ENCODE measurements at regions not wholly inside any gene's neighbourhood (a gene's known extent, or its start where the extent isn't known, plus 50 kb on each side); places are given as distances from the start of the nearest gene placed in this dataset.

DNA sequence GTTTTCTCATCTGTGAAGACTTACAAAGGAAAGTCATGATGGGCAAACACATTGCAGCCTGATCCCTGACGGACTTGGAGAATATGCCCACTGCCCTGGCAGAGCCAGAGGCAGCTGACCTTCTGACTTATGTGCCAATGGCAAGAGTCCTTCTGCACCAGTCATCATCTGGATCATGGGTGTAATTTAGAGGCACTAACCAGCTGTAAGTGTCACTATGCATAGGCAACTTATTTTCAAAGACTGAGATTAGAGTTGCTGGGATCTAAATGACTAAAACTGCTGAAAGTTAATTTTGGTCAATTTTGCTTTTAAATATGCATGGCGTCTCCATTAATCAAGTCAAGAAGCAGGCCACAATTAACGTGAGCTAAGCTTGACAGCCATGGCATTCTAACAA lies 261.2 kb downstream of the BCL11A start:
- no peak for DNase-seq (ENCODE audit: low spot score)

DNA sequence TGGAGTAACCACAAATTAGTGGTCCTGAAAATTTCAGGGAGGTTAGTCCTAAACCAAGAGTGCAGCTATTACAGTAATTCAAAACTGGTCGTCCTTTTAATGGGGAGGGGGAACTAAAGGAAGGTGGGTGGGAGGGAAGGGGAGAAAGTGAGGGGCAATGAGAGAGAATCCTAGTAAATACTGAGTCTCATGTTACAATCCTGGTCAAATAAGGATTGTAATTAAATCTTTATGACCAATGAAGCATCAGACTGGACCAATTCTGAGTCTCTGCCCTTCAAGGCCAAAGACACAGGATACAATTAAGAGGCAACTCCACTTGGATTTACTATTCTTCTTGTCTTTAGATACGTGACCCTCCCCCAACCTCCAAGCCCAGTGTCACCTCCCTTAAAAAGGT lies 262.9 kb downstream of the BCL11A start:
- DNase-seq (ENCODE audit: low spot score) = no peak

DNA sequence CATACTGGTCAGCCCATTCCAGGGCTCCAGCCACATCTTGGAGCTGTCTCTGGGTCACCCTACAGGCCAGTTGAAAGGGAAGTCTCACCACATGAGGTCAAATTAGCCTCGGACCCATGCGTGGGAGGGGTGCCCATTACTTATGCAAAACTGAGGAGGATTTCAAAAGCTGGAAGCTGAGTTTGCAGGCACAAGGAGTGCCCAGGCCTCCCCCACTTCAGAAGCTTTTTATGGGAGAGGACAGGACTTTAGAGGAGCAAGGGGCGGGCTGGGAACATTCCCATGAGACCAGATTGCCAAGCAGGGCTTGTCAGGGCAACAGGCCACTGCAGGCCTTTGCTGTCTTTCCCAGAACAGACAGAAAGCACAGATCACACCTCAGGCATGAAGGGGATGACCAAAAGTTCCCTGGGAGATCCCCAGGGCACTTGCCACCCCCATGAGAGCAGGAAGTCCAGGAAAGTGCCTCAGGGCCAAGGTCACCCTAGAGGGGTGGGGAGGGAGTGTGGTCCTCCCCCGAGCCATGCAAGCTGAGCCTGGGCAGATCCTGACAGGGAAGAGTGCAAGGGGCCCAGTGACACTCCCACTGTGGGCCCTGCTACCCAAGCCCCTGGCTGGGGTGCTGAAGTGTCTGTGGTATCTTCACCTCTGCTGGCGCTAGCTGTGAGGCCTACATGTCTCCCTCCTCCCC lies 267.7 kb downstream of the BCL11A start:
- DNase-seq (ENCODE audit: low spot score) = no peak

DNA sequence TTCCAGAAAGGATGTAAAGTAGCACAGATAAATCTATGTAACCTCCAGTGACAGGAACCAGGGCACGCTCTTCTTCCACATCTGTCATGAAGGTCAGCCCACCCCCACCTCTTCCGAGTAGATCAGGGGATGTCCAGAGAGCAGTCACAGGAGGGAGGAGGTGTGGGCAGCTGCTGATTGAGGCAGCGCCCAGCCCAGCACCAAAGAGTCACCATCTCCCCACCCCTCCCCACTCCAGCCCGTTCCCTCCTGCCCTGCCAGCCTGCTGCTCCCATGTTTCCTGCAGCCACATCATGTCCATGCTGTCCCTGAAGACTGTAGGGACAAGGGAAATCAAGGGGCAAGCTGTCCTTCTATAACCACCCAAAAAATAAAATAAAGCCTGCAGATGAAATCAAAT lies 269.8 kb downstream of the BCL11A start:
- DNase-seq (ENCODE audit: low spot score) = no peak

DNA sequence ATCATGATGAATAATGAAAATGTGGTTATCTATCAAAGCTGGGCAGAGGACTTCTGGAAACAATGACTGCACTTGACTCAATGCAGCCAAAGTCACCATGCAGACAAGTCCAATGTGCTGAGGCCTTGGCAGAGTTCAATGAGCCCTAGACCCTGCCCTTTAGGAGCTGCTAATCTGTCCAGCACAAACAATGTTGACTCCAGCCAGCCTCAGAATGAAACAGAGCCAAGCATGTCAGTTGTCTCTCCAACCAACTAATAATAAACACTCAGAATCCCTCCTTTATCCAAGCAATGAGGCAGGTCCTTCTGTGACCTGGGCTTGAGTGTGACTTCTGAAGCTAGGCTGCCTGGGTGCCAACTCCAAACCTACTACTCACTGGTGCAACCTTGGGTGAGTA lies 270.6 kb downstream of the BCL11A start:
- no peak for DNase-seq (ENCODE audit: low spot score)

DNA sequence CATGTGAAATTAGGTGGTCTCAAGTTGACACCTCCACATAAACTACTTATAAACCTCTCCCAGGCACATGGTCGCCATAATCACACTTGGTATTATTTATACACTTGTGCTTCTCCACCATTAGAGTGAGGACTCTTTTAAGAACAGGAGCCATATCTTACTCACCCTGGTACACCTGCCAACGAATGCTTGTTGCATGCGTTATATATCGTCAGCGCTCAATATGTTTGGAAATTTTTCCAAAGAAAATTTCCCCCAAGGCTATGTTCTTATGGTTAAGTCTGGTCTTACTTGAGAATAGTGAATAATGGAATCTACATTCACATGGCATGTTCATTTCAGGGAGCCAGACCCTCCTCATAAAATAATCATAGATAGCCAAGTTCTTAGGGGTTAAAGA lies 271.7 kb downstream of the BCL11A start:
- no peak for DNase-seq (ENCODE audit: low spot score)

DNA sequence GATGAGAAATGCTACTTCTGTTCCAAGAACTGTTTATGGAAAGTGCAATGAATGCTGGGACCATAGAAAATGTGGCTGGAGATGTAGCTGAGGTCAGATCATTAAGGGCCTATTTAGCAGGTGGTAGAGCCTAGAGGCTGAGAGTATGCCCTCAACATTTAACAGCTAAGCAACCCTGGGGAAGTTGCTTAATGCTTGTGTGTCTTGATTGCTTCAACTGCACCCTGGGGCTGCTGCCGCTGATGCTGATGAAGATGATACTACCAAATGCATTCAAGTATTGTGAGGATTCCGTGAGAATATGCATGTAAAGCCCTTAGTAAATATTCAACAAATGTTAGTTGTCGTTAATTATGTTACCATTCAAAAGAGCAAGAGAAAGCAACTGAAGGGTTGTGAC lies 273.2 kb downstream of the BCL11A start:
- no peak for DNase-seq (ENCODE audit: low spot score)

DNA sequence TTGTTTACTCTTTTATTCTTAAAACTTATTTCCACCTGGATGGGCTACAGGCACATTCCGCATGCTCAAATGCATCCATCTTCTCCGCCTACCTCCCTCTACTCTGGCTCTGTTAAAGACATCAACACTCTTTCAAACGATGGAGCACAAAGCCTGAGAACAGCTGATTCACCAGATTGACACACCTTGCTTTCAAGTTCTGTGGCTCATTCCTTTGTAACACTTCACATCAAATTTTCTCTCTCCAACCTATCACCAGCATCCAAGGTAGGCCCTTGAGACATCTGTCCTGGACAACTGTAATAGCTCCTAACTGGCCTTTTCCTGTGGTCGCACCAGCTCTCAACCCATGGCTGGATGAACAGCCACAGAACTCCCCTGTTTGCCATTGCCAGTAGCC lies 274.5 kb downstream of the BCL11A start:
- no peak for DNase-seq (ENCODE audit: low spot score)

DNA sequence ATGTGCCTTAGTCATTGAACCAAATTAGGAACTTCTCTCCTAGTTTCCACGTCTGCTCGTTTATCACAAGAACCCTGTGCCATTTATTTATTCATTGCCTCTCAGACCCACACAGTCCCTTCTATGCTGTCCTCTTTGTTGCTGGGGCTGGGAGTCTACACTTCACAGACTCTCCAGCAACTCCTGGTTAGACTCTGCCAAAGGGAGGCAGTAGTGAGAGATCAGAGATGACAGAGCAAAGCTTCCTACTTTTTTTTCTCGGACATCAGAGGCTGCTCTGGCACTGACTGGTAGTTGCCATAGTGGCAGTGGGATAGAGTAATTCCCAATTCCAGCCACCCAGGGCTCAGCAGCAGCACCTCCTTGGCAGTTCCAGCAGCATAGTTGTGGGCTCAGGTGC lies 277.5 kb downstream of the BCL11A start:
- DNase-seq (ENCODE audit: low spot score) = no peak

DNA sequence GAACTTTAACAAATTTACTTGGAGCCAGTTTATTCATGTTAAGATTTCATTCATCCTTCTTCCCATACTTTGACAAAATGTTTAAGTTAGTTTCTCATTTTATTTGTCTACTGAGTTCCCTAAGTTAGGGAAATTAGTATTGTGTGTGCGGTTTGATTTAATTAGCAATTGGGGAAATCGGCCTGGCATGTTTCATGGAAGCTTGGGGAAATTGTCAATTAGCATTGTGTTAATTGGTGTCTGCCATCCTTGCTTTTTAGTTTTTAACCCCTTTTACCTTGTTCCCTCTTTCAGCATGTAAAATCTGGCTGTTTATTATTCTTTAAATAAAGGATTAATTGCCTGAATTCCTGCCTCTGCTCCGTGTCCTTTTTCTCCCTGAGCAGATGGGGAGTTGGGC lies 279.6 kb downstream of the BCL11A start:
- no peak for DNase-seq (ENCODE audit: low spot score)

DNA sequence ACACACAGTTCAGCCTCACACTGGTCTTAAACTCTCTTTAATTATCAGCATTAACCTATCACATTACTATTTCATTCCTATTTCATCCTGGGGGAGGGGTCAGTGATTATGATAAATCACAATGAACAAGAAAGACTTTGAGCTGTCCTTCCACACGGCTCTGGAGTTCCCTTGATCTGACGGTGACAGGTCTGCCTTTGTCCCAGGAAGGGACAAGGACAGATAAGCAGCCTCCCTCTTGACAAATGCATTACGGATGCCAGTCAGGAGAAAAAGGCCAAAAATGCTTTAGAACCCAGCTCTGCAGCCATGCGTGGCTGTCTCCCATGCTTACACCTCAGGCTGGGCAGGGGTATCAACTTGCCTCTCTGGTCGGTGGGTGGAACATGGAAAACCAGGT lies 281.7 kb downstream of the BCL11A start:
- no peak for DNase-seq (ENCODE audit: low spot score)

DNA sequence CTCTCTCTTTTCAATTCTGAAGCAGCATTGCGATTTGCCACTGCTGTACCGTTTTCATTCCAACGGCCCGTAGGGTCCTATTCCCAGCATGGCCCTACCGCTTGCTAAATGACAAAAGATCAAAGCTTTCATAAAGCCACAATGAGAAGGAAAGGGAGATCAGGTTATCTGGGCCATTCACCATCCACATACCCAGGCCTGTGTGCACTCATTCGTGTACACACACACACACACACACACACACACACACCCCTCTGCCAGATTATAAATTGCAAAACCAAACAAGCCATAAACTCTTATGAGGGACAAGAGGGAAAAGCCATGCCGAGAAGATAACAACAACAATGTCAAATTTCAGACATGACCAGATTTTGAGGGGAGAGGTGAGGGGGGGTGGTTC lies 282.3 kb downstream of the BCL11A start:
- no peak for DNase-seq (ENCODE audit: low spot score)

DNA sequence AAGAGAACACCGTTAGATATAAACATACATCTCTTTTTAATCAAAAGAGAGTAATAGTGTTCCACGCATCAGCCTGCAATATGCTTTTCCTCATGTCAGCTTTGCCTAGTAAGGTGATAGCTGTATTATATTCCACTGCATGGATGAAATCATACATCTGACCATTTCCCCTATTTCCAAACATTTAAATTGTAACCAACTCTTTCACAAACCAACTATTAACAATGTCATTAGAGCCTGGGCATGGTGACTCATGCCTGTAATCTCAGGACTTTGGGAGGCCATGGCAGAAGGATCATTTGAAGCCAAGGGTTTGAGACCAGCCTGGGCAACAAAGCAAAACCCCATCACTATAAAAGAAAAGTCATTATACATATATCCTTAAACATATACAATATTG lies 284.8 kb downstream of the BCL11A start:
- DNase-seq (ENCODE audit: low spot score) = no peak

DNA sequence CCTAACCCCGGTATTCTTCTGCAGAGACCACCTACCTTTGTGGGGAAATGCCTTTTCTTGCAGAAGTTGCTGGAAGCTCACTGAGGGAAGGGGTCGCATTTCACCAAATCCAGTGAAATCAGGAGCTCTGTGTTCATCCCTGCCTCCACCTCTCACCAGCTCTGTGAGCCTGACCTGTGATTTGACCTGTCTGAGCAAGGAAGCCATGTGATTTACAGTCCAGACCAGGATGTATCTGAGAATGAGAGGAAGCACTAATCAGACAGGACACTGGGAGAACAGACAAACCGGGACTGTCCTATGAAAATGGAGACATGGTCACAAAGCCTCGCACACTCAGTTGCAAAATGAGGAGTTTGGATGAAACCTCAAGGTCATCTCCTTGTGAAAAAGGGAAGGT lies 285.4 kb downstream of the BCL11A start:
- no peak for DNase-seq (ENCODE audit: low spot score)

DNA sequence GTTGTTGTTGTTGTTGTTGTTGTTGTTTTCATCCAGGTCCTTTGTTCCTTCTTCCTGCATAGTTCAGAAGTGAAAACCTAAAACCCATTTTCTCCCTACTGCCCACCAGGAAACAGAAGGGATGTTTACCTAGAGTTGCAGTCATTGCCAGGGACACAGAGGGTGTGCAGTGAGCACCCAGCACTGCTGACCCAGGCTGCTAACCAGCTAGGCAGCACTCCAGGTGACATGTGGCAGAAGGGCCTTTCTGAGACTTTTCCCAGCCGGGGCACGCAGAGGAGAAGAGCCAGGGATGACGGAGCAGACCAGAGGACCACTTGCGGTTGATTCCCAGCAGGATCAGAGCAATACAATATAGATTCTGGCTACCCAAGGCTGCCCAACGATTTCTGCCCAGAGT lies 286.3 kb downstream of the BCL11A start:
- DNase-seq (ENCODE audit: low spot score) = no peak

DNA sequence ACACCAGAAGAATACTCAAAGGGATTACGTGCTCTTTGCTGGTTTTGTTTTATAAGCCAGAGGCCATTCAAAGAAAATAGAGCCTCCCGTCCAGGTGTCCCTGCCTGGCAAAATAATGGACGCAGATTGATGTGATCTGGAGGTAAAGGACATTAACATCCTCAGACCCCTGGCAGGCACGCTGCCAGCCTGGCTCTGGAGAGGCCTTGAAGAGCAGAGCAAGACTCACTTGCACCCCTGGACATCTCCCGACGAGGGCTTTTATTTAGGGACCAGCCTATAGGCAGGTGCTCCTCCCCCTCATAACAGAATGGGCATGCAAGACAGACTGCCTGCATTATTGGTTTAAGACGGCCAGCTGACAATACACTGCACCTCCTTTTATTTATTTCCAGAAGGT lies 291.3 kb downstream of the BCL11A start:
- no peak for DNase-seq (ENCODE audit: low spot score)

DNA sequence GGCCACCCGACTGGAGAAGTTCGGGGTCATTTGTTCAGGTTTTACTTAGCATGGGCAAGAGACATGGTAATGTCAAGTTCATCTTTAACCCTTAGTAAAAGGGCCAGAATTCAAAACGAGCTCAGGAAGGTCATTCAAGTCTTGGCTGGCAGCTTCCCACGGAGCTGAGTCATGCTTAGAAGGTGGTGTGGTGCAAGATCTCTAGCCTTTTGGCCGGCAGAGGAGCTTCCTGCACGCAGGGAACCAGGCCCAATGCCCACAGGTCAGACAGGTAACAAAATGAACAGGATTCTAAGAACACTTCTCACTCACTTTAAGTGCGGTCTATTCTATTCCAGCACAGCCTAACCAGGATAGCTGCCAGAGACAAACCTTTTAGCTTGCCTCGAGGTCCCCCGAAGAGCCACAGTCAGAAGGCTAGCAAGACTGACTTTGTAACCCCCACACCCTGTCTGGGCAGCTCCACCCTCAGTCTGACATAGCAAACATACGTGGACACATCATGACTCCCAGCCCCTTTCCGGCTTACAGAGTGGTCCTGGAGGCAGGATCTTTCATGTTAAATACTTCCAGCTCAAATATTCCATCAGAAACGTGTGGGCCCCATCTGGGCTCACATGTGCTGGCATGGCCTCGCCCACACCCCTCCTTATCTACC lies 292.7 kb downstream of the BCL11A start:
- DNase-seq (ENCODE audit: low spot score) = peak; percentile 3

DNA sequence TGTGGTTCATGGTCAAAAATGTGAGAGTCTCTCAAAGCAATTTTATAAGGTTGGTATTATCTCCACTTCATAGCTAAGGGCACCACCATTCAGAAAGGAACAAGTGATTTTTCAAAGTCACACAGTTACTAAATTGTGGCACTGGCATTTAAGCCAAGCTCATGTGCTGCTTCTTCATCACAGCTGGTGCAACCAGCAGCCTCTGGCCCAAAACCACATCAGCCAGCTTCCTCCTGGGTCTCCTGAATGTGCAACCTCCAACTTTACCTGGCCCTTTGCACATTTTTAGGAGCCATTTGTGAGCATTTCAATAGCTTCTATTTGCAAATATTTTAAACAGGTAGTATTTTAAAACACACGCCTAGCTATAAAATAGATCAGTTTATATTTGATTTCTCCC lies 293.7 kb downstream of the BCL11A start:
- DNase-seq (ENCODE audit: low spot score) = no peak

DNA sequence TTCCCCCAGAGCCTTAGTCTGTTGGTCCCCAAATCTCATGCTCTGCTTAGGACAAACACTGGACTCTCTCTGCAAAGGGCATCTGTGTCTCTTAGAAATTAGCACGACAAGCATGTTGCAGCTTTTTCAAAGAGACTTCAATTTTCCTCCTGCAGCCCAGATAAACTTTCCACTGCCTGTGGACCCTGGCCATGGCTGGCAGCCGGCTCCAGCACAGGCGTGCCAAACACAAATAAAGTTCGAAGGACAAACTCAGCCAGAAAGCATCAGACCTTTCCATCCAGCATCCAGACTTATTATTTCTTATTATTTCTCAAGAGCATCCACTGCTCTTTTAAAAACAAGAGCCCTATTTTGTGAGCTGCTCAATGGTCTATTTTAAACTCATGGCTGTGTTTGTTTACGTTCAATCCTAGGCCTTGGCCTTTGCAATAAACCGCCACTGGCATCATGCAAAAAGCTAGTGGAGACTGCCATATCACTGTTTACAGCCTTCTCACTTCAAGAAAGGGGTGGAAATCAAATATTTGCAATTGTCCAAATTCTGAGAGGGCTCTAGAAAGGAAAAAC lies 300.8 kb downstream of the BCL11A start:
- no peak for DNase-seq (ENCODE audit: low spot score)

DNA sequence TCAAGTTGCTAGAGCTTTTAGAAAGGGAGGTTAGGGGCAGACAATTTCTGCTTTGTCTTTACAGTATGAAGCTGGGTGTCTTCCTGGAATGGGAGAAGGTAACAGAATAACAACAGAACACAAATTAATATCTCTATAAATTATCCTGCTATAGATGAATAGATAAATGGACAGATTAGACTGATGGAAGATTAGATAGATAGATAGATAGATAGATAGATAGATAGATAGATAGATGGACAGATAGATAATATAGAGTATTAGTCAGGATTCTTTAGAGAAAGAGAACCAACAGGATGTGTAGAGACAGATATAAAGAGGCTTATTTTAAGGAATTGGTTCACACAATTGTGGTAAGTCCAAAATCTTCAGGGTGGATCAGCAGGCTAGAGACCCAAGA lies 302.2 kb downstream of the BCL11A start:
- no peak for DNase-seq (ENCODE audit: low spot score)

DNA sequence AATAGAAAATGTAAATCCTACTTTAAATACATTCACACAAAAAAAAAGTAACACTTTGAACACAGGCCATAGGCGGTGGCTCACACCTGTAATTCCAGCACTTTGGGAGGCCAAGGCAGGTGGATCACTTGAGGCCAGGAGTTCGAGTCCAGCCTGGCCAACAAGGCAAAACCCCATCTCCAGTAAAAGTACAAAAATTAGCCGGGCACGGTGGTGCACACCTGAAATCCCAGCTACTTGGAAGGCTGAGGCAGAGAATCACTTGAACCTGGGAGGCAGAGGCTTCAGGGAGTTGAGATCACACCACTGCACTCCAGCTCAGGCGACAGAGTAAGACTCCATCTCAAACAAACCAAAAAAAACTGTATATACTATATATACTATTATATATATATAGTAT lies 303.6 kb downstream of the BCL11A start:
- no peak for DNase-seq (ENCODE audit: low spot score)

DNA sequence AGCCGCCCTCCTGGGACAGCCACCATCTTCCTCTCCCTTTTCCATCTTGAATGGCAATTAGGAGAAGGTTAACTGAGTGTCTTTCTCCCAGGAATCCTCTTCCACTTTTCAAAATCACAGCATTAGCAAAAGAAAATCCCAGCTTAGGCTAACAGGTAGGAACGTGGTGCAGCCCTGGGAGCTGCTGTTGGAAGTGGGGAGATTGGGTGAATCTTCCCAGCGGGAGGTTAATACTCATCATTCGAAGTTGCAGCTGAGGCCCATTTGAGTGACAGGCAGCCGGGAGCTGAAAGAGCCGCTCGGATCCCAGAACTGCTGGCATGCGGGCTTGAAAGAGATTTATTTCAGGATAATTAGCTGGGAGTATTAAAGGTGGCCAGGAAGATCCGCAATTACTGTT lies 306.0 kb downstream of the BCL11A start:
- DNase-seq (ENCODE audit: low spot score) = no peak

DNA sequence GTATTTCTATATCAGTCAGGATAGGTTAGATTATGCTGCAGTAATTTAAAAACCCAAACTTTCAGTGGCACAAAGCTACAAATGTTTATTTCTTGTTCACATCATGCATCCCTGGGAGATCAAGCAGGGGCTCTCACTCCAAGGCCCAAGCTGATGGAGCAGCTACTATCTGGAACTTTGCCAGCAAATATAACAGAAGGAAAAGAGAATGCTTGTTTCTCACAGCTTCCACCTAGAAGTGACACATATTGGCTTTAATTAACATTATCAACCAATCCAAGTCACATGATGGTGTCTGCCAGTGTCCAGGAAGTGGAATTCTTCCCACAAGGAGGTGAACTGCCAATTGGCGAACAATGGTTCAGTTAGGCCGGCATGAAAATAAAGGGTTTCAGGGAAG lies 306.9 kb downstream of the BCL11A start:
- no peak for DNase-seq (ENCODE audit: low spot score)

Measured in RKO (cell line).